Tibial artery (tissue), 4 donors: ENCODE measurements at regions not wholly inside any gene's neighbourhood (a gene's known extent, or its start where the extent isn't known, plus 50 kb on each side); places are given as distances from the start of the nearest gene placed in this dataset.

ENCODE experiments used
- DNase-seq, 2 donors: peaks; one replicate each; pipeline ENCODE4 v3.0.0-alpha.2; 2019
- H3K27ac ChIP-seq, 2 donors: fragments of 200-600 bp; sonication (generic) in 1 of 2; 1 replicate in 1 of 2; 2 replicates in 1 of 2; pipeline ENCODE4 v1.5.1; 2018 to 2019; ENCODE audit warnings: mild to moderate bottlenecking in 1 of 2
- H3K27me3 ChIP-seq, 2 donors: fragments of 200-600 bp; sonication (generic) in 1 of 2; one replicate each; pipeline versions ENCODE4 v1.5.1 to v1.6.0; 2016 to 2019
- H3K36me3 ChIP-seq, 3 donors: fragments of 200-600 bp; sonication (generic) in 2 of 3; one replicate each; pipeline ENCODE4 v1.5.1; 2016 to 2019; ENCODE audit warnings: mild to moderate bottlenecking in 2 of 3
- H3K4me1 ChIP-seq, 4 donors: fragments of 200-600 bp; sonication (generic) in 2 of 4; 1 replicate in 3 of 4; 2 replicates in 1 of 4; pipeline ENCODE4 v1.5.1; 2016 to 2019
- H3K4me3 ChIP-seq, 2 donors: fragments of 200-600 bp; sonication (generic) in 1 of 2; 1 replicate in 1 of 2; 2 replicates in 1 of 2; pipeline ENCODE4 v1.5.1; 2018 to 2019; ENCODE audit warnings: mild to moderate bottlenecking in 2 of 2
- H3K9me3 ChIP-seq, 3 donors: fragments of 200-600 bp; sonication (generic) in 1 of 3; one replicate each; pipeline ENCODE4 v1.5.1; 2016 to 2019
- intact Hi-C: fragments of 100-400 bp; cut with DNase I; formaldehyde crosslinking; loops from one replicate; pipeline ENCODE4 v1.15.0; 2023; ENCODE audit warnings: low total_unique reads
- TF ChIP-seq, protein P1 (sequence below), 2 experiments: fragments of 200-600 bp in 1 of 2; fragments of 450-650 bp in 1 of 2; IDR thresholded peaks; one replicate each; pipeline ENCODE4 v1.5.1; 2017 to 2019; ENCODE audit warnings: antibody characterized with exemption in 2 of 2, mild to moderate bottlenecking in 1 of 2, moderate library complexity in 1 of 2

DNA sequence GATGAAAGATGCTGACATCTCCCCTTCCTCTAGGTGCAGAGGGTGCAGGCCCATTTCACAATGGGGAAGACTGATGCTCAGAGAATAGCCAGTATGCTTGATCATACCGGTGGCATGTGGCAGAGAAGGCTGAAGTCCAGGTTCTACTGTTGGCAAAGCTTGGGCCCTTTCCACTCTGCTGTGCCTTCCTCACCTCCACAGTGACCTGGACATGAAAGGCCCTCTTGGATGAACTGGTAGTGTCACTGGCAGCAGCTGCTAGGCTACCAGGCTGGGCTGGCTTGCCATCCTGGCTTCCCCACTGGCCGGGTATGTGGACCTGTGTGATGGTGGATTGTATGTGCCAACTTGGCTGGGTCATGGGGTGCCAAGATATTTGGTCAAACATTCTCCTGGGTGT is 92.0 kb downstream of the GADD45G start:
- Histone ChIP-seq H3K9me3 (no peaks in the 10 kb centered on the region), H3K4me1 (no peaks in the 10 kb centered on the region), H3K4me3 (no peak overlapping the region), H3K27me3 (peaks cover 0 to 8% of the 10 kb centered on the region in 2 donors), H3K27ac (no peak overlapping the region), H3K36me3 (no peaks in the 10 kb centered on the region)
- intact Hi-C loops, result no loop called here
- TF ChIP-seq, protein P1, sequence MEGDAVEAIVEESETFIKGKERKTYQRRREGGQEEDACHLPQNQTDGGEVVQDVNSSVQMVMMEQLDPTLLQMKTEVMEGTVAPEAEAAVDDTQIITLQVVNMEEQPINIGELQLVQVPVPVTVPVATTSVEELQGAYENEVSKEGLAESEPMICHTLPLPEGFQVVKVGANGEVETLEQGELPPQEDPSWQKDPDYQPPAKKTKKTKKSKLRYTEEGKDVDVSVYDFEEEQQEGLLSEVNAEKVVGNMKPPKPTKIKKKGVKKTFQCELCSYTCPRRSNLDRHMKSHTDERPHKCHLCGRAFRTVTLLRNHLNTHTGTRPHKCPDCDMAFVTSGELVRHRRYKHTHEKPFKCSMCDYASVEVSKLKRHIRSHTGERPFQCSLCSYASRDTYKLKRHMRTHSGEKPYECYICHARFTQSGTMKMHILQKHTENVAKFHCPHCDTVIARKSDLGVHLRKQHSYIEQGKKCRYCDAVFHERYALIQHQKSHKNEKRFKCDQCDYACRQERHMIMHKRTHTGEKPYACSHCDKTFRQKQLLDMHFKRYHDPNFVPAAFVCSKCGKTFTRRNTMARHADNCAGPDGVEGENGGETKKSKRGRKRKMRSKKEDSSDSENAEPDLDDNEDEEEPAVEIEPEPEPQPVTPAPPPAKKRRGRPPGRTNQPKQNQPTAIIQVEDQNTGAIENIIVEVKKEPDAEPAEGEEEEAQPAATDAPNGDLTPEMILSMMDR (IDR thresholded peaks at IDR 0.05), result no peak
- DNase-seq, result no peak

GRCh38 chr9:89697553-89697952 is 92.7 kb downstream of the GADD45G start:
- no peak overlapping the region for H3K27ac ChIP-seq
- H3K27me3 ChIP-seq, result peaks cover 0 to 12% of the 10 kb centered on the region in 2 donors
- intact Hi-C loops, result no loop called here
- no peaks in the 10 kb centered on the region for H3K36me3 ChIP-seq
- no peak overlapping the region for H3K4me3 ChIP-seq
- DNase-seq, result no peak
- H3K9me3 ChIP-seq, result no peaks in the 10 kb centered on the region
- no peaks in the 10 kb centered on the region for H3K4me1 ChIP-seq
- TF ChIP-seq, protein P1 (IDR thresholded peaks at IDR 0.05), result no peak

DNA sequence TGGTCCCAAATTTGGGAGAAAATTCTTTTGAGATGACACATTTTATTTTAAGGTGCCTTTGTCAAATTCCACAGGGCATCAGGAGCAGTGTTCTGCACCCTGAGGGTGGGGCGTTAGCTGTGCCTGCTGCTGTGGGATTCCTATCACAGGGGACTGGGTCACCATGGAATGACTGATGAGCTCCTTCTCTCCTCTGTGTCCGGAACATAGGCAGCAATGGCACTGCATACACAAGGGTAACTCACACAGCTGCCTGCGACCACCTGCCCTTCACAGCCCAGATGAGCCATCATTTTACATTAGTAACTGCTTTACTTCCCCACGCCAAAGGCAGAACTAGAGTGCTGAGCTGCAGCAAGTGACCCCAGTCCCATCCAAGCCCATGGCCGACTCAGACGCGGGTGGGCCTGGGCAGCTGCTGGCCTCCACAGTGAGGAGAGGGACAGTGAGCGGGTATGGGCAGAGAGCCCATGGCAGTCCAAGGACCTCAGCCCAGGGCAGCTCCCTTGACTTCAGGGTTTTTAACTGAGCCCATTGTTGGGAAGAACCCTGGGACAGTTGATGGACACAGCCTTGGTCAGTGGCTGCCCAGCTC is 93.7 kb downstream of the GADD45G start:
- intact Hi-C loops, result no loop called here
- Histone ChIP-seq H3K9me3 (no peaks in the 10 kb centered on the region), H3K27me3 (peaks cover 0 to 12% of the 10 kb centered on the region in 2 donors), H3K27ac (no peak overlapping the region), H3K4me3 (no peak overlapping the region), H3K4me1 (no peaks in the 10 kb centered on the region), H3K36me3 (no peaks in the 10 kb centered on the region)
- no peak for DNase-seq
- TF ChIP-seq, protein P1 (IDR thresholded peaks at IDR 0.05), result no peak

DNA sequence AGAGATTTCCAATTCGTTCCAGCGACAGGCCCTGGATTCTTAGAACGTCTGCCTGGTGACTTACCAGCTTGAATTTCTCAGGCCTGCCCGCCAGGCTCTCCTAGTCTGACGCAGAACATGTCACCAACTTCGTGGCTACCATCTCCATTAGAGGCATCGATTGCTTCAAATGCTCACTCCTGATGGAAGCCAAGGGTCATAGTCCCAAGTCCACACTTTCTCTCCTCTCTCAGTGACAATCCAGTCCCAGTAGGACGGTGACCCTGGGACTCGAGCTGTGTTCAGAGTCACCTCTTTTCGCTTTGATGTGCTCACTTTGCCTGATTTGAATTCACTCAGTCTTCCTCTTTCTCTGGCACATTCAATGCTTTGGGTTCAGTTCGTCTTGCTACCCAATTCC is 94.8 kb downstream of the GADD45G start:
- no peak overlapping the region for H3K4me3 ChIP-seq
- no peak for DNase-seq
- H3K9me3 ChIP-seq, result no peaks in the 10 kb centered on the region
- H3K27ac ChIP-seq, result no peak overlapping the region
- H3K36me3 ChIP-seq, result no peaks in the 10 kb centered on the region
- intact Hi-C loops, result no loop called here
- H3K4me1 ChIP-seq, result no peaks in the 10 kb centered on the region
- peaks cover 0 to 10% of the 10 kb centered on the region in 2 donors for H3K27me3 ChIP-seq
- TF ChIP-seq, protein P1 (IDR thresholded peaks at IDR 0.05), result no peak

- Histone ChIP-seq H3K27me3 (peaks cover 0 to 10% of the 10 kb centered on the region in 2 donors), H3K9me3 (no peaks in the 10 kb centered on the region), H3K27ac (no peak overlapping the region), H3K4me1 (no peaks in the 10 kb centered on the region), H3K36me3 (no peaks in the 10 kb centered on the region), H3K4me3 (no peak overlapping the region)
- TF ChIP-seq, protein P1 (IDR thresholded peaks at IDR 0.05), result no peak
- intact Hi-C loops, result no loop called here
- DNase-seq, result no peak
These were observed 96.5 kb downstream of the GADD45G start for GRCh38 chr9:89701221-89701798.
